ENCODE measurements at regions not wholly inside any gene's neighbourhood (a gene's known extent, or its start where the extent isn't known, plus 50 kb on each side); places are given as distances from the start of the nearest gene placed in this dataset.
A peak's percentile ranks its signal among the peaks of the same experiment; 100 is the strongest.

- DNase-seq (ENCODE audit: low spot score): no peak
These were observed 269.1 kb upstream of the CD180 start for GRCh38 chr5:67465537-67466207.

GRCh38 chr5:67462147-67462546, 265.5 kb upstream of the CD180 start:
- DNase-seq (ENCODE audit: low spot score): no peak

DNA sequence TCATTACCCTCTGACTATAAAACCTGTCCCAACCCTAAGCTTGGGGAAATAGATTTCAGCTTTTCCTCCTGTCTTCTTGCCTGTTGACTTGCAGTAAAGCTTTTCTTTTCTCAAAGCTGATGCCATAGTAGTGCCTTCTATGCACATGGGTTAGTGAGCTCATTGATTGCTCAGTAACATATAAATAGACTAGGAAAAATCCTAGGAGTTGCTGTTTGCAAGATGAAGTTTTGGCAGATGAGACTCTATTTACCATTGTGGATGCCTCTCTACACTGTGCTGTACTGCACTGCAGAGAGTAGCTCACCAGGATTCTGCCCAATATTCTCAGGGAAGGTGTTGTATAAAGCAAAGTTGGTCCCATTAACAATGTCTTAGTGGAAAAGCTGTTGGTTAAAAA, 262.7 kb upstream of the CD180 start:
- DNase-seq (ENCODE audit: low spot score): no peak

DNA sequence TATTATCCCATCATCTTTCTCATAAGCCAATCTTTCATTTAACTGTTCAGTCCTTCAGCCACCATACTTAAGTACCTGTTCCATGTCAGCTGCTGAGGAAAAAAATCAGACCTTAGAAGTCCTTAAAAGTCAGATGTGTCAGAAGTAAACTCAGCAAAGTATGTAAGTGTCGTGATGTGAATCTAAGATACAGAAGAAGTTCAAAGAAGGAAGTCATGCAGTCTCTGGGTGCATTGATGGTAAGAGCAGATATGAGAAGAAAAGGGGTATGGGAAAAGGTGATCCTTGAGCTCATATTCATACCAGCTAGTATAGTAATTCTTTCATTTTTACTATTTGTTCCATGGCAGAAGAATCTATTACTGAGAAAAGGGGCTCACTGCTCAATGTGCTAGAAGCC, 259.4 kb upstream of the CD180 start:
- no peak for DNase-seq (ENCODE audit: low spot score)

GRCh38 chr5:67454957-67455561, 258.5 kb upstream of the CD180 start:
- DNase-seq (ENCODE audit: low spot score): no peak

DNA sequence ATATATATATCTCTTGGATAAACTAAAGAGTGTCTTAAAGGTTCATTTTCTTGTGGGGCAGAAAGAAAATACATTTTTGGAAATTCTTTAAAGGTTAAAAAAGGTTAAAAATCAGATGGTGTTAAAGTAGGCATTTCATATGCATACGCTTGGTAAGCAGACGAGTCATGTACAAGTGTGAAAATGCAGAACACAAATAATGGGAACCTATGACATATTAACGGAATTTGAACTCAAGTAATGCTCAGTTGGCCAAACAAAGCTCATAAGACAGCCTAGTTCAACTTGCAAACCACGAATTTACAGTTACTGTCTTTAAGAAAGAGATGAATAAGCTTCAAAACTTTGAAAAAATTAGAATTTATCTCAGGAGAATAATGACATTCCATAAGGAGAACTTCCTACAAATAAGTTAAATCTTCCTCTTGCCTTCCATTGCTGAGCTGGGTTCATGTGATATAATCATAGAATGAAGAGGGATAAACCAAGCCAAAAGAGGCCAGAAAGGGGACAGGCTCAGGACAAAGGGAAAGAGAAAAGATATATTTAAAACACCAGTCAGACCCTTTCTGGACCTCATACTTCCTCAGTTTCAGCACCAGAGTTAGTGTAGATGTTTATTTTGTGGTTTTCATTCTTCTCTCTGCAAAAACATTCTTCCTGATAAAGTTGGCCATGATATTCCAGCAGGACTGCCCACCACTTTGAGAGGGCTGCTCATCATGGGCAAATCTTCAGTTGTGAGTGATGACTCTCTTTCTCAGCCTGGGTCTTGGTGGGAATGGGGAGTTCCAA, 256.7 kb upstream of the CD180 start:
- DNase-seq (ENCODE audit: low spot score): no peak

DNA sequence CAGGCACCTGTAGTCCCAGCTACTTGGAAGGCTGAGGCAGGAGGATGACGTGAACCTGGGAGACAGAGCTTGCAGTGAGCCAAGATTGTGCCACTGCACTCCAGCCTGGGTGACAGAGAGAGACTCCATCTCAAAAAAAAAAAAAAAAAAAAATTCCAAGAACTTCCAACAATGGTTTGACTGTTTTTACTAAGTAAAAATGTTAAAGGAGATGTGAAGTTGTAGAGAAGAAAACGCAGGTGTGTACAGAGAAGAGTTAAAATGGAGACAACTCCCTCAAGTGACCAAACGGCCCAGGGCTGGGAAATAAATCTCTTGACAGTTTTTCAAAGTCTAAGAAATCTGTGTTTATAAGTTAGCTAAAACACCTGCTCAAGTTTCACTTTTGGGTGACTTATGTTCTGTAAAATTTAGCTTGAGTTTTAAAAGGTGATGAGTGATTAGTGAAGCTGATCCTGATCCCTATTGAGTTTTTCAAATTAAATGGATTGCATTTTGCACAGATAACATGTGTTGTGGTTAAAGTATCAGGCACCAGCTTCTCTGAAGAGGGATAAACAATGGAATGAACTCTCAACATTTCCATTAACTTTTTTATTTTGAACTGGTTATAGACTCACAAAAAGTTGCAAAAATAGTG, 255.2 kb upstream of the CD180 start:
- no peak for DNase-seq (ENCODE audit: low spot score)

- DNase-seq (ENCODE audit: low spot score): no peak
These were observed 251.1 kb upstream of the CD180 start for GRCh38 chr5:67447732-67448131.

DNA sequence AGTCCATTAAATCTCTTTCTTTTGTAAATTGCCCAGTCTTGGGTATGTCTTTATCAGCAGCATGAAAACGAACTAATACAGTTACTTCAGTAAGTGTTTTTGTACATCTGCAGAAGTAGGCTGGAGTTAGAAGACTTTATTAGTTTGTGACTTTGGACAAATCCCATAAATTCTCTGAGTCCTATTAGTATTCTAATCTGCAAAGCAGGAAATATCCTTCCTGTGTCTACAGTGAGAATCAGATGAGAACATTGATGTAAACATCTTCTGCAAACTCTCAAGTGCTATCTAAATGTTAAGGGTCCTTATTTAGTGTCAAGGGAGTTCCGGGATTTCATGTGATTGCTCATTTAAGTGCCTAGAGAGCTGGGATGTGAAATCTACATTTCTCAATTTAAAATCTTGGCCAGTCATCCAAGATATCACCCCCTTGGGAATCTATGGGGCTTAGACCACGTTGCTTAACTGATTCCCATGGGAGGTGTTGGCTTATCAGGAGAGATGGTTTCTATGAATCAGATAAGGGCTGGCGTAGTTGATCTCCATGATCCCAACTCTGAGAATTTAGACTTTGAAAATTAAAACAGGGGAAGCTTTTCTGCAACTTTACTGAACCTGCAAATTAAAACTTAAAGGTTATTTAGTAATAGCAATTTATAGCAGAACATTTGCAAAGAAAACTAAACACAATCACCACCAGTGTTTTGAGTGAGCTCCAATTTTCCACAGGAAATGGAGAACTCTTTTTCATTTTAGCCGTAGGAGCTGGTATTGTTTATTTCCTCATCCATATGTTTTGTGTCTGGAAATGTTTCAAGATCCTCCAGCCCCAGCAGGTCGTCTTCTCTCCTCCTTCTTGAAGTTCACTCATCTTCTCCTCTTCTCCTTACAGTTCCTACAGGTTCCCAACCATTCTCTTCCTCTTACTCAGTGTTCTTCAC, 241.6 kb upstream of the CD180 start:
- no peak for DNase-seq (ENCODE audit: low spot score)

DNA sequence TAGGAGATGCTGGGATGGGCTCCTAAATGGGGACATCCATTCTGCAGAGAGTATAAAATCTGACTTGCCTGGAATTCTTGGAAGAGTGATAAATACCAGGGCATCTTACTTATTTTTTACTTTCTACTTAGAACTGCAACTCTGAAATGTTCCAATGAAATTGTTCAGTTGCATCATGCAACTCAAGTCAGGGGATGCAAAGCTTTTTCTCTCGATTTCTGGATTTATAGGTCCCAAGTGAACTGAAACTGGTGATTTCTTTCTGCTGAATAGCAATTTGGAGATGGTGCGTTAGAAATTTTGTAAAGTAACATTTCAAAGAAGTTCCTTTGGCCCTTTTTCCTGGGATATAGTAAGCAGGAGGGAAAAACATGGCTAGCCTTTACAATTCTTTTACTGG, 238.4 kb upstream of the CD180 start:
- DNase-seq (ENCODE audit: low spot score): no peak

DNA sequence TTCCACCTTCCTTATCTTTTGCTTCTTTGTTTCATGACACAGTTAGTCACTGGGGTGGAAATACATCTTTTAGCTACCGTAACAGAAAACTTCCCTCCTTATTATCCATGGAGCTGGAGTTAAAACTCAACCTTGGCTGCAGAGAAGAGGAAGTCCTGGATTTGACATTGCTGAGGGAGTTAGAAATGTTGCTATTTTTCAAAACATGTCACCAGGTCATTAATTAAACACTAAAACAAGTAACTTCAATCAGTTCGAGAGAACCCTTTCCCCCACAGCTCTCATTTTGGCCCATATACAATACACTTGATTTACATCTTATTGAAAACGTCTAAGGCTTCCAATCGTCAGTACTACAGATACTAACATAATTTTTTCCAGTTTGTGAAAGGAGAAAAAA, 237.9 kb upstream of the CD180 start:
- no peak for DNase-seq (ENCODE audit: low spot score)

DNA sequence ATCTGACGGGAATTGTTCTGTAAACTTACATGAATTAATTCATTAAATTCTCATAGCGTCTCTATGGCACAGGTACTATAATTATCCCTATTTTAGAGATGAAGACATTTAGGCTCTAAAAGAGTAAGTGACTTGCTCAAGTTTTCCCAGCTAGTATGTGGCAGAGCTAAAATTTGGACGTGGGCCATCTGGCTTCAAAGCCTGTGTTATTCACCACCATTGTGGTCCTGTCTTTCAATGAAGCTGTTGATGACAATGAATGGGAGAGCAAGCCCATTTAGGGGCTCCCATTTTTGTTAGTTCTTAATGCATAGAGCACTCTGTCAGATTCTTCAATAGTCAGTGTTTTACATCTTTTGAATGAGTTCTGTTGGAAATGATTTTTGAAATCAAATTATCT, 236.0 kb upstream of the CD180 start:
- peak; percentile 3 for DNase-seq (ENCODE audit: low spot score)

DNA sequence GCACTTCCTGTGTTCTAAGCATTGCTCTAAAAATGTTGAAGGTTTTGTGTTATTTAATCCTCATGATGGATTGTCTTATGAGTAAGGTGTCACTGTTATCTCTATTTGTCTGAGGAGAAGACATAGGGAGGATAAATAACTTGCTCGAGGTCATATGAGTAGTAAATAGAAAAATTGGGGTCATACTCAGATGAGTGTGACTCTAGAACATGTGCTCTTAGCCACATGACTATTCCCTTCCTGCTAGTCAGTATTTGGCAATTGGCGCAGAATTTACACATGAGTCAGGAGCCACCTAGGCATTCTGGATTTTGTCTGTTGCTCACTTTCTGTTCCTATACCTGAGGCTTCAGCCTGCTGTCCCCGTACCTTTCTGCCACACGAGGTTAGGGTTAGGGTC, 234.6 kb upstream of the CD180 start:
- DNase-seq (ENCODE audit: low spot score): no peak

- DNase-seq (ENCODE audit: low spot score): no peak
These were observed 231.3 kb upstream of the CD180 start for GRCh38 chr5:67427850-67428298.

DNA sequence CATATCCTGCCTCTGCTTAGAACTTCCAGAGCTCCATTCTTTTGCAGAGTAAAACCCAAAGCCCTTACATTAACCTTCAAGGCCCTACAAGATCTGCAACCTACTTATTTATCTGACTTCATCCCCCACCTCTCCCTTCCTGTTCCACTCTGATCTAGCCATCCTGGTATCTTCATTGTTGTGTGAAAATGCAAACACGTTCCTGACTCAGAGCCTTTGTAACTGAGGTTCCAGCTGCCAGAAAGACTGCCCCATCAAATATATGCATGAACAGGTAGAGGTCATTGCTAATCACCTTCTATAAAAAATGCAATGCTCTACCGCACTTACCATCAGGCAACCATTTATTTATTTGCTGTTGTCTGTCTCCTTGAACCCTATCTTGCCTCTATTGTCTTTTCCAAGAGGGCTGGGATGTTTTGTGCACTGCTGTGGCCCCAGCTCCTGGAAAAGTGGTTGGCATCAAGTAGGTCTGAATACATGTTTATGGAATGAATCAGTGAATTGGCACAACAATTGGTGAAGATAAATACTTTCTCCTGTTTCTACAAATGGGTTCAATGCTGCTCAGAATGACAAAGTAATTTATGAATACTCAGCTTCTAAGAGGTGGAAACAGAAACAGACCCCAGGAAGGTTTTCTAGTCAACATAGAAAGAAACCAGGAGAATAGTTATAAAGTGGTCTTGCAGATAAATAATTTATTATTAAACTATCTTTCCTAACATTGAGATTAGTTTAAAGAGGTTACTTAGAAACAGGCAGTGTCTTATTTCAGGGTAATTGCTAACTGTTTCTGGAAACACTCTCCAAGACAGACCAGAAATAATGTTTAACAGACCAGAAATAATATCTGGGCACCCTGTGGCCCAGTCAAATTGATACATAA, 230.6 kb upstream of the CD180 start:
- DNase-seq (ENCODE audit: low spot score): no peak

DNA sequence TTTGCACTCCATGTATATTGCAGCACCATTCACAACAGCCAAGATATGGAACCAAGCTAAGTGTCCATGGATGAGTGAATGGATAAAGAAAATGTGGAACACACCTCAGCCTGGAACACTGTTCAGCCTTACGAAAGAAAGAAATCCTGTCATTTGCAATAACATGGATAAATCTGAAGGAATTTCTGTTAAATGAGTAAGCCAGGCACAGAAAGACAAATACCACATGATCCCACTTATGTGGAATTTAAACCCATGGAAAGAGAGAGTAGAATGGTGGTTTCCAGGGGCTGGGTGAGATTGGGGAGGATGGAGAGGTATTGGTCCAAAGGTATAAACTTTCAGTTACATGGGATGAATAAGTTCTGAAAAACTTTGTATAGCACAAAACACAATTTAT, 228.9 kb upstream of the CD180 start:
- DNase-seq (ENCODE audit: low spot score): no peak

GRCh38 chr5:67417839-67418238, 221.2 kb upstream of the CD180 start:
- DNase-seq (ENCODE audit: low spot score): no peak

- no peak for DNase-seq (ENCODE audit: low spot score)
These were observed 220.4 kb upstream of the CD180 start for GRCh38 chr5:67416986-67417385.

- no peak for DNase-seq (ENCODE audit: low spot score)
These were observed 219.7 kb upstream of the CD180 start for GRCh38 chr5:67416133-67416937.

GRCh38 chr5:67414712-67415111, 218.1 kb upstream of the CD180 start:
- DNase-seq (ENCODE audit: low spot score): no peak
